ENCODE measurements at regions not wholly inside any gene's neighbourhood (a gene's known extent, or its start where the extent isn't known, plus 50 kb on each side); places are given as distances from the start of the nearest gene placed in this dataset.

- no peak for TF ChIP-seq CTCF (IDR thresholded peaks at IDR 0.05 in 4 of 5, conservative IDR thresholded peaks at IDR 0.05 in 1 of 5)
- TF ChIP-seq POLR2A (IDR thresholded peaks at IDR 0.05), result no peak
Measured at GRCh38 chr16:60077861-60078260, 1343.7 kb upstream of the GOT2 start.
